Endothelial cell of umbilical vein (primary cell): ENCODE measurements at regions not wholly inside any gene's neighbourhood (a gene's known extent, or its start where the extent isn't known, plus 50 kb on each side); places are given as distances from the start of the nearest gene placed in this dataset.

Source experiments
- BruUV-seq: library from RNA; stranded (reverse); fragments of 400-500 nt; replicated peaks from 2 replicates; lab custom pipeline; 2021; lab: Mats Ljungman, UMichigan
- CTCF ChIA-PET: fragments of 300-600, 350-600 bp; sonication (Branson Sonifier 250); formaldehyde crosslinking; loops from one replicate; lab custom pipeline; 2021; ENCODE audit warnings: antibody characterized with exemption, inconsistent platforms; lab: Charles Lee
- POLR2A ChIA-PET: fragments of 300-600, 350-600 bp; sonication (Branson Sonifier 250); formaldehyde crosslinking; loops from one replicate; lab custom pipeline; 2021; ENCODE audit warnings: antibody characterized with exemption, inconsistent platforms; lab: Charles Lee
- DNase-seq: peaks from one replicate; pipeline ENCODE4 v3.0.0-alpha.2; 2011; ENCODE audit warnings: low read depth, low spot score
- FAIRE-seq: peaks from 2 replicates; lab custom pipeline; 2011; peaks lifted over from hg19 to GRCh38; lab: Jason Lieb, UNC
- H2AFZ ChIP-seq: 2 replicates; pipeline ENCODE4 v1.6.0; 2012; ENCODE audit warnings: low read depth, low read length, control low read depth, inconsistent platforms
- H3K27ac ChIP-seq: 2 replicates; pipeline ENCODE4 v1.5.1; 2011; ENCODE audit warnings: low read depth, mild to moderate bottlenecking, control low read depth, low read length, moderate library complexity; ENCODE audit not compliant: insufficient read depth
- H3K27me3 ChIP-seq, 2 experiments: 2 replicates each; pipeline versions ENCODE4 v1.6.0 to v1.6.1; 2011; ENCODE audit warnings: low read length in 2 of 2, mixed read lengths in 1 of 2; ENCODE audit not compliant: control insufficient read depth in 2 of 2, insufficient read depth in 2 of 2
- H3K36me3 ChIP-seq, 2 experiments: 2 replicates in 1 of 2; 3 replicates in 1 of 2; pipeline ENCODE4 v1.5.1; 2011; ENCODE audit warnings: low read length in 2 of 2, mild to moderate bottlenecking in 1 of 2, moderate library complexity in 1 of 2; ENCODE audit not compliant: control insufficient read depth in 2 of 2, insufficient read depth in 2 of 2; ENCODE audit errors: extremely low read depth in 1 of 2
- H3K4me1 ChIP-seq: 3 replicates; pipeline ENCODE4 v1.5.1; 2011; ENCODE audit warnings: mild to moderate bottlenecking, low read length; ENCODE audit not compliant: control insufficient read depth, insufficient read depth; ENCODE audit errors: extremely low read depth
- H3K4me2 ChIP-seq: 2 replicates; pipeline ENCODE4 v1.6.1; 2011; ENCODE audit warnings: low read length, control low read depth, mixed read lengths; ENCODE audit not compliant: insufficient read depth
- H3K4me3 ChIP-seq, 3 experiments: fragments of 200-600 bp in 1 of 3; sonication (generic), shearing (Covaris generic) in 1 of 3; replicated peaks in 1 of 3; 2 replicates each; pipeline ENCODE4 v1.5.1; 2011 to 2016; ENCODE audit warnings: control low read depth in 3 of 3, low read length in 3 of 3, mild to moderate bottlenecking in 2 of 3, inconsistent platforms in 1 of 3, low read depth in 1 of 3, moderate library complexity in 1 of 3; ENCODE audit not compliant: insufficient read depth in 1 of 3
- H3K79me2 ChIP-seq: 2 replicates; pipeline ENCODE4 v1.6.0; 2012; ENCODE audit warnings: low read length, inconsistent platforms; ENCODE audit not compliant: control insufficient read depth, insufficient read depth
- H3K9ac ChIP-seq: replicated peaks from 2 replicates; pipeline ENCODE3; 2011; ENCODE audit warnings: low read length, control low read depth; ENCODE audit not compliant: insufficient read depth; ENCODE audit errors: extremely low read depth
- H3K9me1 ChIP-seq: replicated peaks from 3 replicates; pipeline ENCODE4 v1.6.0; 2011; ENCODE audit warnings: mild to moderate bottlenecking, low read length; ENCODE audit not compliant: control insufficient read depth, insufficient read depth; ENCODE audit errors: extremely low read depth
- H3K9me3 ChIP-seq: replicated peaks from 2 replicates; pipeline ENCODE4 v1.5.1; 2012; ENCODE audit warnings: low read length, inconsistent platforms; ENCODE audit not compliant: control insufficient read depth, insufficient read depth
- H4K20me1 ChIP-seq: replicated peaks from 2 replicates; pipeline ENCODE3; 2011; ENCODE audit warnings: mild to moderate bottlenecking, low read length; ENCODE audit not compliant: control insufficient read depth, insufficient read depth; ENCODE audit errors: extremely low read depth
- CTCF ChIP-seq, 2 donors: IDR thresholded peaks; 1 replicate in 1 of 2; 2 replicates in 1 of 2; pipeline ENCODE4 v1.5.1; 2011; ENCODE audit warnings: low read length in 2 of 2, mild to moderate bottlenecking in 2 of 2, moderate library complexity in 2 of 2, control low read depth in 1 of 2, inconsistent platforms in 1 of 2, low read depth in 1 of 2; ENCODE audit not compliant: insufficient read depth in 1 of 2; ENCODE audit errors: extremely low read depth in 1 of 2
- EZH2 ChIP-seq: IDR thresholded peaks from 2 replicates; pipeline ENCODE4 v1.6.1; 2012; ENCODE audit warnings: borderline replicate concordance, low read depth, mild to moderate bottlenecking, moderate library complexity, low read length, inconsistent platforms; ENCODE audit not compliant: severe bottlenecking
- FOS ChIP-seq: IDR thresholded peaks from 2 replicates; pipeline ENCODE4 v1.6.1; 2011; ENCODE audit warnings: mild to moderate bottlenecking, low read length, moderate library complexity, borderline replicate concordance; ENCODE audit not compliant: insufficient read depth
- GATA2 ChIP-seq: IDR thresholded peaks from 2 replicates; pipeline ENCODE4 v1.7.0; 2011; ENCODE audit warnings: low read depth, mild to moderate bottlenecking, moderate library complexity, mixed read lengths, low read length; ENCODE audit not compliant: insufficient read length, insufficient read depth
- JUN ChIP-seq: IDR thresholded peaks from 2 replicates; pipeline ENCODE4 v1.6.1; 2011; ENCODE audit warnings: borderline replicate concordance, low read depth; ENCODE audit not compliant: insufficient read length, insufficient read depth
- MAX ChIP-seq: IDR thresholded peaks from 2 replicates; pipeline ENCODE4 v1.6.1; 2011; ENCODE audit not compliant: insufficient read depth, insufficient read length
- MYC ChIP-seq: IDR thresholded peaks from one replicate; pipeline ENCODE4 v1.6.1; 2011; ENCODE audit warnings: mild to moderate bottlenecking, low read depth, low read length
- POLR2A ChIP-seq: IDR thresholded peaks from 2 replicates; pipeline ENCODE4 v1.6.1; 2012; ENCODE audit warnings: low read depth, mild to moderate bottlenecking, control low read depth, low read length
- POLR2AphosphoS5 ChIP-seq: IDR thresholded peaks from 2 replicates; pipeline ENCODE4 v1.6.1; 2012; ENCODE audit warnings: low read depth, mild to moderate bottlenecking, control low read depth, low read length, moderate library complexity; ENCODE audit not compliant: insufficient read depth
- dilution Hi-C: fragments of 300-500 bp; cut with MboI; formaldehyde crosslinking; loops from one replicate; pipeline ENCODE4 v1.15.0; 2019; ENCODE audit warnings: low sequenced_read_pairs; ENCODE audit not compliant: extremely low pct_ligation_motif_present
- intact Hi-C: fragments of 100-400 bp; cut with micrococcal nuclease; formaldehyde crosslinking; loops from one replicate; pipeline ENCODE4 v1.10.0; 2022

- no peaks in the 10 kb centered on the region for H3K27me3 ChIP-seq
- ChIA-PET CTCF (no interaction called here), POLR2A (no interaction called here)
- FAIRE-seq = no peak
- dilution Hi-C loops = no loop called here
- no peak overlapping the region for H3K4me2 ChIP-seq
- H3K9me1 ChIP-seq = no peaks in the 10 kb centered on the region
- no peaks in the 10 kb centered on the region for H3K4me1 ChIP-seq
- H4K20me1 ChIP-seq = no peaks in the 10 kb centered on the region
- H3K36me3 ChIP-seq = no peaks in the 10 kb centered on the region
- H3K79me2 ChIP-seq = no peaks in the 10 kb centered on the region
- no TSS peak for BruUV-seq
- no peak overlapping the region for H3K4me3 ChIP-seq
- no peak for DNase-seq
- peaks cover 11% of the 10 kb centered on the region for H3K9me3 ChIP-seq
- no peak overlapping the region for H3K27ac ChIP-seq
- intact Hi-C loops = no loop called here
- no peak overlapping the region for H2AFZ ChIP-seq
- no peak for TF ChIP-seq POLR2AphosphoS5
- no peak for TF ChIP-seq FOS
- TF ChIP-seq CTCF (IDR thresholded peaks at IDR 0.05; ENCODE audit: extremely low read depth in 1 of 2, insufficient read depth in 1 of 2, low read depth in 1 of 2, low read length in 2 of 2) = no peak
- TF ChIP-seq POLR2A = no peak
- TF ChIP-seq JUN = no peak
- no peak for TF ChIP-seq MAX
- TF ChIP-seq GATA2 = no peak
- no peak for TF ChIP-seq EZH2
- no peak for TF ChIP-seq MYC
- H3K9ac ChIP-seq = no peak overlapping the region
Measured at GRCh38 chr20:61042506-61043385, 209.3 kb upstream of the CDH4 start.
